CD8-positive, alpha-beta memory T cell (primary cell): ENCODE measurements at regions not wholly inside any gene's neighbourhood (a gene's known extent, or its start where the extent isn't known, plus 50 kb on each side); places are given as distances from the start of the nearest gene placed in this dataset.

Source experiments
- CTCF ChIA-PET: fragments of 350-600 bp; sonication (Branson Sonifier 250); formaldehyde crosslinking; loops from one replicate; lab custom pipeline; 2021; ENCODE audit warnings: antibody characterized with exemption; lab: Charles Lee
- POLR2A ChIA-PET: fragments of 350-600 bp; sonication (Branson Sonifier 250); formaldehyde crosslinking; loops from one replicate; lab custom pipeline; 2021; ENCODE audit warnings: antibody characterized with exemption; lab: Charles Lee
- DNase-seq, 5 donors: peaks; one replicate each; pipeline versions ENCODE4 v3.0.0 to v3.0.0-alpha.2; 2020 to 2022; ENCODE audit warnings: mixed read lengths in 1 of 5
- H3K27ac ChIP-seq: one replicate; pipeline ENCODE4 v1.7.0; 2013; ENCODE audit warnings: low read depth, mild to moderate bottlenecking, low read length, moderate library complexity
- H3K27me3 ChIP-seq: 2 replicates; pipeline ENCODE4 v1.7.0; 2013; ENCODE audit warnings: low read length, mild to moderate bottlenecking; ENCODE audit not compliant: insufficient read depth, poor library complexity, severe bottlenecking
- H3K36me3 ChIP-seq: 2 replicates; pipeline ENCODE4 v1.7.0; 2013; ENCODE audit warnings: mild to moderate bottlenecking, low read length, moderate library complexity; ENCODE audit not compliant: insufficient read depth
- H3K4me1 ChIP-seq: 2 replicates; pipeline ENCODE4 v1.7.0; 2013; ENCODE audit warnings: mild to moderate bottlenecking, low read length, moderate library complexity; ENCODE audit not compliant: insufficient read depth
- H3K4me3 ChIP-seq: 2 replicates; pipeline ENCODE4 v1.7.0; 2013; ENCODE audit warnings: mild to moderate bottlenecking, low read length
- H3K9me3 ChIP-seq: 2 replicates; pipeline ENCODE4 v1.7.0; 2013; ENCODE audit warnings: mild to moderate bottlenecking, low read length
- H3K27ac Mint-ChIP-seq, 8 donors: one replicate each; pipeline ENCODE4 v1.8.0; 2020 to 2021; ENCODE audit warnings: mixed read lengths in 8 of 8, mild to moderate bottlenecking in 6 of 8, inconsistent platforms in 3 of 8, moderate library complexity in 3 of 8
- H3K27me3 Mint-ChIP-seq, 2 donors: one replicate each; pipeline ENCODE4 v1.8.0; 2020 to 2021; ENCODE audit warnings: mixed read lengths in 2 of 2, mild to moderate bottlenecking in 1 of 2, moderate library complexity in 1 of 2
- H3K36me3 Mint-ChIP-seq, 3 donors: one replicate each; pipeline ENCODE4 v1.8.0; 2020 to 2021; ENCODE audit warnings: mixed read lengths in 3 of 3, inconsistent platforms in 1 of 3, mild to moderate bottlenecking in 1 of 3
- H3K4me1 Mint-ChIP-seq, 3 donors: one replicate each; pipeline ENCODE4 v1.8.0; 2020 to 2021; ENCODE audit warnings: mixed read lengths in 3 of 3, inconsistent platforms in 1 of 3, mild to moderate bottlenecking in 1 of 3
- H3K4me3 Mint-ChIP-seq, 7 donors: one replicate each; pipeline ENCODE4 v1.8.0; 2020 to 2021; ENCODE audit warnings: mixed read lengths in 7 of 7, mild to moderate bottlenecking in 6 of 7, moderate library complexity in 4 of 7, inconsistent platforms in 2 of 7
- H3K9me3 Mint-ChIP-seq, 5 donors: one replicate each; pipeline ENCODE4 v1.8.0; 2020 to 2022; ENCODE audit warnings: mixed read lengths in 5 of 5, mild to moderate bottlenecking in 3 of 5, moderate library complexity in 2 of 5, inconsistent platforms in 1 of 5

- Mint-ChIP-seq H3K9me3 (no peaks in the 10 kb centered on the region), H3K27ac (no peak overlapping the region), H3K4me1 (no peaks in the 10 kb centered on the region), H3K4me3 (no peak overlapping the region), H3K27me3 (peaks cover 0 to 8% of the 10 kb centered on the region in 2 donors), H3K36me3 (no peaks in the 10 kb centered on the region)
- no peaks in the 10 kb centered on the region for H3K9me3 ChIP-seq
- no peak overlapping the region for H3K27ac ChIP-seq
- no peaks in the 10 kb centered on the region for H3K27me3 ChIP-seq
- ChIA-PET CTCF (no interaction called here), POLR2A (no interaction called here)
- no peaks in the 10 kb centered on the region for H3K4me1 ChIP-seq
- H3K36me3 ChIP-seq: no peaks in the 10 kb centered on the region
- H3K4me3 ChIP-seq: no peak overlapping the region
- no peak for DNase-seq
Measured at GRCh38 chrX:134727363-134727762, 69.1 kb upstream of the PLAC1 start.

GRCh38 chrX:134725103-134725690 lies 66.9 kb upstream of the PLAC1 start:
- Mint-ChIP-seq H3K4me1 (no peaks in the 10 kb centered on the region), H3K27ac (no peak overlapping the region), H3K36me3 (no peaks in the 10 kb centered on the region), H3K27me3 (peaks cover 0 to 8% of the 10 kb centered on the region in 2 donors), H3K4me3 (no peak overlapping the region), H3K9me3 (no peaks in the 10 kb centered on the region)
- Histone ChIP-seq H3K36me3 (no peaks in the 10 kb centered on the region), H3K27ac (no peak overlapping the region), H3K4me3 (no peak overlapping the region), H3K4me1 (no peaks in the 10 kb centered on the region), H3K9me3 (no peaks in the 10 kb centered on the region), H3K27me3 (no peaks in the 10 kb centered on the region)
- no peak for DNase-seq
- ChIA-PET POLR2A (no interaction called here), CTCF (no interaction called here)

- Mint-ChIP-seq H3K9me3 (no peaks in the 10 kb centered on the region), H3K27ac (no peak overlapping the region), H3K4me3 (no peak overlapping the region), H3K36me3 (no peaks in the 10 kb centered on the region), H3K4me1 (peaks cover 6 to 10% (median 10%) of the 10 kb centered on the region in 3 donors), H3K27me3 (peaks cover 0 to 7% of the 10 kb centered on the region in 2 donors)
- H3K4me3 ChIP-seq: no peak overlapping the region
- no peak for DNase-seq
- POLR2A ChIA-PET: no interaction called here
- CTCF ChIA-PET: no interaction called here
- H3K4me1 ChIP-seq: no peaks in the 10 kb centered on the region
- H3K27me3 ChIP-seq: no peaks in the 10 kb centered on the region
- H3K27ac ChIP-seq: no peak overlapping the region
- no peaks in the 10 kb centered on the region for H3K36me3 ChIP-seq
- no peaks in the 10 kb centered on the region for H3K9me3 ChIP-seq
Measured at GRCh38 chrX:134721766-134722532, 63.7 kb upstream of the PLAC1 start.

- CTCF ChIA-PET: no interaction called here
Measured at GRCh38 chrX:134718966-134719317, 60.7 kb upstream of the PLAC1 start.

GRCh38 chrX:134718105-134718965 lies 60.1 kb upstream of the PLAC1 start:
- H3K36me3 ChIP-seq: no peaks in the 10 kb centered on the region
- peak overlapping the region in 1 of 7 donors; percentile 34 for H3K4me3 Mint-ChIP-seq
- H3K36me3 Mint-ChIP-seq: no peaks in the 10 kb centered on the region
- H3K4me3 ChIP-seq: no peak overlapping the region
- H3K9me3 ChIP-seq: no peaks in the 10 kb centered on the region
- H3K4me1 Mint-ChIP-seq: peaks cover 6 to 10% (median 10%) of the 10 kb centered on the region in 3 donors
- CTCF ChIA-PET: no interaction called here
- H3K4me1 ChIP-seq: no peaks in the 10 kb centered on the region
- POLR2A ChIA-PET: no interaction called here
- DNase-seq: no peak
- peaks cover 0 to 10% of the 10 kb centered on the region in 2 donors for H3K27me3 Mint-ChIP-seq
- H3K9me3 Mint-ChIP-seq: no peaks in the 10 kb centered on the region
- no peak overlapping the region for H3K27ac ChIP-seq
- peak overlapping the region in 2 of 8 donors; percentile 12 to 66 for H3K27ac Mint-ChIP-seq
- H3K27me3 ChIP-seq: no peaks in the 10 kb centered on the region

More at GRCh38 chrX:134718966-134719317, 60.7 kb upstream of the PLAC1 start:
- no peaks in the 10 kb centered on the region for H3K4me1 ChIP-seq
- H3K27ac ChIP-seq: no peak overlapping the region
- no peaks in the 10 kb centered on the region for H3K36me3 Mint-ChIP-seq
- DNase-seq: no peak
- H3K4me1 Mint-ChIP-seq: peaks cover 6 to 10% (median 10%) of the 10 kb centered on the region in 3 donors
- H3K9me3 Mint-ChIP-seq: no peaks in the 10 kb centered on the region
- no peaks in the 10 kb centered on the region for H3K27me3 ChIP-seq
- no peak overlapping the region for H3K4me3 Mint-ChIP-seq
- H3K27ac Mint-ChIP-seq: peak overlapping the region in 3 of 8 donors; percentile 12 to 66 (median 34)
- peaks cover 0 to 10% of the 10 kb centered on the region in 2 donors for H3K27me3 Mint-ChIP-seq
- no peak overlapping the region for H3K4me3 ChIP-seq
- H3K36me3 ChIP-seq: no peaks in the 10 kb centered on the region
- H3K9me3 ChIP-seq: no peaks in the 10 kb centered on the region
- POLR2A ChIA-PET: no interaction called here

- Mint-ChIP-seq H3K4me3 (no peak overlapping the region), H3K4me1 (peaks cover 6 to 10% (median 10%) of the 10 kb centered on the region in 3 donors), H3K27me3 (peaks cover 0 to 10% of the 10 kb centered on the region in 2 donors), H3K9me3 (no peaks in the 10 kb centered on the region), H3K36me3 (no peaks in the 10 kb centered on the region), H3K27ac (no peak overlapping the region)
- H3K27ac ChIP-seq: no peak overlapping the region
- H3K9me3 ChIP-seq: no peaks in the 10 kb centered on the region
- no peak for DNase-seq
- H3K4me3 ChIP-seq: no peak overlapping the region
- ChIA-PET POLR2A (no interaction called here), CTCF (no interaction called here)
- H3K36me3 ChIP-seq: no peaks in the 10 kb centered on the region
- no peaks in the 10 kb centered on the region for H3K4me1 ChIP-seq
- H3K27me3 ChIP-seq: no peaks in the 10 kb centered on the region
Measured at GRCh38 chrX:134717698-134718097, 59.4 kb upstream of the PLAC1 start.

GRCh38 chrX:134716620-134717012 lies 58.3 kb upstream of the PLAC1 start:
- ChIA-PET POLR2A (no interaction called here), CTCF (no interaction called here)
- H3K27me3 Mint-ChIP-seq: peaks cover 0 to 11% of the 10 kb centered on the region in 2 donors
- no peaks in the 10 kb centered on the region for H3K36me3 Mint-ChIP-seq
- no peak overlapping the region for H3K27ac Mint-ChIP-seq
- peaks cover 6 to 10% (median 10%) of the 10 kb centered on the region in 3 donors for H3K4me1 Mint-ChIP-seq
- Histone ChIP-seq H3K27ac (no peak overlapping the region), H3K36me3 (no peaks in the 10 kb centered on the region), H3K4me1 (no peaks in the 10 kb centered on the region), H3K27me3 (no peaks in the 10 kb centered on the region), H3K4me3 (no peak overlapping the region), H3K9me3 (no peaks in the 10 kb centered on the region)
- H3K4me3 Mint-ChIP-seq: no peak overlapping the region
- H3K9me3 Mint-ChIP-seq: no peaks in the 10 kb centered on the region
- no peak for DNase-seq
